ENCODE measurements at regions not wholly inside any gene's neighbourhood (a gene's known extent, or its start where the extent isn't known, plus 50 kb on each side); places are given as distances from the start of the nearest gene placed in this dataset.
"Not testable (repeated sequence)": the region's sequence is repeated elsewhere in the genome, so short reads cannot be mapped to it uniquely, and the experiment has no call there.

GRCh38 chr15:81811736-81812135 lies 234.1 kb downstream of the MEX3B start:
- DNase-seq (no peak), ATAC-seq (ENCODE audit: low read depth in 2 of 2) (no peak)
- Mint-ChIP-seq H3K36me3 (no peaks in the 10 kb centered on the region), H3K9me3 (no peaks in the 10 kb centered on the region), H3K27ac (no peak overlapping the region), H3K4me3 (no peak overlapping the region), H3K4me1 (peaks cover 0 to 4% (median 0%) of the 10 kb centered on the region in 3 donors), H3K27me3 (peaks cover 0 to 8% (median 6%) of the 10 kb centered on the region in 3 donors)

- Mint-ChIP-seq H3K36me3 (no peaks in the 10 kb centered on the region), H3K27ac (no peak overlapping the region), H3K4me3 (no peak overlapping the region), H3K27me3 (peaks cover 0 to 6% (median 1%) of the 10 kb centered on the region in 3 donors), H3K4me1 (peaks cover 0 to 4% (median 0%) of the 10 kb centered on the region in 3 donors), H3K9me3 (peaks cover 0 to 4% (median 0%) of the 10 kb centered on the region in 7 donors)
- DNase-seq (peak; percentile 7), ATAC-seq (ENCODE audit: low read depth in 2 of 2) (peak; percentile 67 to 78)
These were observed 236.3 kb downstream of the MEX3B start for GRCh38 chr15:81809543-81809942.

GRCh38 chr15:81807806-81808205 lies 238.0 kb downstream of the MEX3B start:
- H3K9me3 Mint-ChIP-seq = peaks cover 0 to 4% (median 0%) of the 10 kb centered on the region in 7 donors
- DNase-seq (no peak), ATAC-seq (ENCODE audit: low read depth in 2 of 2) (no peak)
- H3K36me3 Mint-ChIP-seq = no peaks in the 10 kb centered on the region
- no peak overlapping the region for H3K27ac Mint-ChIP-seq
- no peak overlapping the region for H3K4me3 Mint-ChIP-seq
- H3K27me3 Mint-ChIP-seq = peaks cover 0 to 6% (median 0%) of the 10 kb centered on the region in 3 donors
- peaks cover 0 to 4% (median 0%) of the 10 kb centered on the region in 3 donors for H3K4me1 Mint-ChIP-seq

GRCh38 chr15:81807186-81807585 lies 238.6 kb downstream of the MEX3B start:
- no peak for DNase-seq
- H3K36me3 Mint-ChIP-seq = no peaks in the 10 kb centered on the region
- peaks cover 0 to 4% (median 0%) of the 10 kb centered on the region in 3 donors for H3K4me1 Mint-ChIP-seq
- no peak for ATAC-seq (ENCODE audit: low read depth in 2 of 2)
- peaks cover 0 to 4% (median 0%) of the 10 kb centered on the region in 7 donors for H3K9me3 Mint-ChIP-seq
- H3K4me3 Mint-ChIP-seq = no peak overlapping the region
- H3K27me3 Mint-ChIP-seq = peaks cover 0 to 6% (median 0%) of the 10 kb centered on the region in 3 donors
- no peak overlapping the region for H3K27ac Mint-ChIP-seq

GRCh38 chr15:81795899-81796298 lies 249.9 kb downstream of the MEX3B start:
- no peaks in the 10 kb centered on the region for H3K4me1 Mint-ChIP-seq
- no peaks in the 10 kb centered on the region for H3K27me3 Mint-ChIP-seq
- no peak overlapping the region for H3K27ac Mint-ChIP-seq
- peaks cover 0 to 4% (median 0%) of the 10 kb centered on the region in 7 donors for H3K9me3 Mint-ChIP-seq
- no peak overlapping the region for H3K4me3 Mint-ChIP-seq
- no peak for ATAC-seq (ENCODE audit: low read depth in 2 of 2)
- H3K36me3 Mint-ChIP-seq = no peaks in the 10 kb centered on the region
- no peak for DNase-seq

GRCh38 chr15:81792646-81793045 lies 253.2 kb downstream of the MEX3B start:
- no peak for DNase-seq
- no peak overlapping the region for H3K27ac Mint-ChIP-seq
- no peak overlapping the region for H3K4me3 Mint-ChIP-seq
- ATAC-seq (ENCODE audit: low read depth in 2 of 2) = no peak
- H3K4me1 Mint-ChIP-seq = no peaks in the 10 kb centered on the region
- peaks cover 0 to 4% (median 0%) of the 10 kb centered on the region in 7 donors for H3K9me3 Mint-ChIP-seq
- H3K27me3 Mint-ChIP-seq = peaks cover 0 to 9% (median 6%) of the 10 kb centered on the region in 3 donors
- no peaks in the 10 kb centered on the region for H3K36me3 Mint-ChIP-seq

GRCh38 chr15:81791322-81791721 lies 254.5 kb downstream of the MEX3B start:
- H3K27ac Mint-ChIP-seq; H3K36me3 Mint-ChIP-seq; H3K4me3 Mint-ChIP-seq; H3K4me1 Mint-ChIP-seq; ATAC-seq (ENCODE audit: low read depth in 2 of 2); H3K9me3 Mint-ChIP-seq; DNase-seq: not testable (repeated sequence)
- H3K27me3 Mint-ChIP-seq = peaks cover 0 to 15% (median 6%) of the 10 kb centered on the region in 3 donors

GRCh38 chr15:81789403-81789802 lies 256.4 kb downstream of the MEX3B start:
- H3K9me3 Mint-ChIP-seq = peaks cover 0 to 4% (median 0%) of the 10 kb centered on the region in 7 donors
- no peaks in the 10 kb centered on the region for H3K4me1 Mint-ChIP-seq
- peaks cover 0 to 27% (median 6%) of the 10 kb centered on the region in 3 donors for H3K27me3 Mint-ChIP-seq
- no peaks in the 10 kb centered on the region for H3K36me3 Mint-ChIP-seq
- H3K27ac Mint-ChIP-seq = no peak overlapping the region
- DNase-seq (no peak), ATAC-seq (ENCODE audit: low read depth in 2 of 2) (no peak)
- H3K4me3 Mint-ChIP-seq = no peak overlapping the region

- no peaks in the 10 kb centered on the region for H3K36me3 Mint-ChIP-seq
- H3K4me3 Mint-ChIP-seq = no peak overlapping the region
- no peak overlapping the region for H3K27ac Mint-ChIP-seq
- DNase-seq (no peak), ATAC-seq (ENCODE audit: low read depth in 2 of 2) (no peak)
- peaks cover 0 to 4% (median 0%) of the 10 kb centered on the region in 7 donors for H3K9me3 Mint-ChIP-seq
- peaks cover 6 to 35% (median 10%) of the 10 kb centered on the region in 3 donors for H3K27me3 Mint-ChIP-seq
- no peaks in the 10 kb centered on the region for H3K4me1 Mint-ChIP-seq
These were observed 259.0 kb downstream of the MEX3B start for GRCh38 chr15:81786776-81787175.

- Mint-ChIP-seq H3K4me3 (no peak overlapping the region), H3K36me3 (no peaks in the 10 kb centered on the region), H3K27me3 (peaks cover 10 to 37% (median 13%) of the 10 kb centered on the region in 3 donors), H3K9me3 (peaks cover 0 to 3% (median 0%) of the 10 kb centered on the region in 7 donors), H3K27ac (no peak overlapping the region), H3K4me1 (no peaks in the 10 kb centered on the region)
- no peak for ATAC-seq (ENCODE audit: low read depth in 2 of 2)
- no peak for DNase-seq
These were observed 260.1 kb downstream of the MEX3B start for GRCh38 chr15:81785679-81786078.

GRCh38 chr15:81785181-81785580 lies 260.6 kb downstream of the MEX3B start:
- DNase-seq = no peak
- Mint-ChIP-seq H3K4me1 (no peaks in the 10 kb centered on the region), H3K27me3 (peaks cover 10 to 41% (median 13%) of the 10 kb centered on the region in 3 donors), H3K9me3 (peaks cover 0 to 3% (median 0%) of the 10 kb centered on the region in 7 donors), H3K27ac (no peak overlapping the region), H3K36me3 (no peaks in the 10 kb centered on the region), H3K4me3 (no peak overlapping the region)
- no peak for ATAC-seq (ENCODE audit: low read depth in 2 of 2)

GRCh38 chr15:81784751-81785150 lies 261.1 kb downstream of the MEX3B start:
- Mint-ChIP-seq H3K27ac (no peak overlapping the region), H3K9me3 (peaks cover 0 to 3% (median 0%) of the 10 kb centered on the region in 7 donors)

GRCh38 chr15:81783586-81783985 lies 262.2 kb downstream of the MEX3B start:
- Mint-ChIP-seq H3K4me1 (no peaks in the 10 kb centered on the region), H3K27me3 (peaks cover 7 to 32% (median 10%) of the 10 kb centered on the region in 3 donors), H3K4me3 (no peak overlapping the region), H3K36me3 (no peaks in the 10 kb centered on the region), H3K9me3 (peaks cover 0 to 3% (median 0%) of the 10 kb centered on the region in 7 donors), H3K27ac (no peak overlapping the region)
- ATAC-seq (ENCODE audit: low read depth in 2 of 2) = no peak
- no peak for DNase-seq

More at GRCh38 chr15:81784751-81785150, 261.1 kb downstream of the MEX3B start:
- DNase-seq (no peak), ATAC-seq (ENCODE audit: low read depth in 2 of 2) (no peak)
- no peaks in the 10 kb centered on the region for H3K36me3 Mint-ChIP-seq
- H3K27me3 Mint-ChIP-seq = peaks cover 10 to 41% (median 13%) of the 10 kb centered on the region in 3 donors
- H3K4me3 Mint-ChIP-seq = no peak overlapping the region
- no peaks in the 10 kb centered on the region for H3K4me1 Mint-ChIP-seq

- ATAC-seq (ENCODE audit: low read depth in 2 of 2) (no peak), DNase-seq (no peak)
- H3K27ac Mint-ChIP-seq = no peak overlapping the region
- H3K27me3 Mint-ChIP-seq = peaks cover 7 to 32% (median 10%) of the 10 kb centered on the region in 3 donors
- no peaks in the 10 kb centered on the region for H3K4me1 Mint-ChIP-seq
- H3K9me3 Mint-ChIP-seq = peaks cover 0 to 3% (median 0%) of the 10 kb centered on the region in 7 donors
- H3K36me3 Mint-ChIP-seq = no peaks in the 10 kb centered on the region
- no peak overlapping the region for H3K4me3 Mint-ChIP-seq
These were observed 262.7 kb downstream of the MEX3B start for GRCh38 chr15:81783076-81783475.

Data from naive B cell (primary cell).